ENCODE measurements at regions not wholly inside any gene's neighbourhood (a gene's known extent, or its start where the extent isn't known, plus 50 kb on each side); places are given as distances from the start of the nearest gene placed in this dataset.

DNA sequence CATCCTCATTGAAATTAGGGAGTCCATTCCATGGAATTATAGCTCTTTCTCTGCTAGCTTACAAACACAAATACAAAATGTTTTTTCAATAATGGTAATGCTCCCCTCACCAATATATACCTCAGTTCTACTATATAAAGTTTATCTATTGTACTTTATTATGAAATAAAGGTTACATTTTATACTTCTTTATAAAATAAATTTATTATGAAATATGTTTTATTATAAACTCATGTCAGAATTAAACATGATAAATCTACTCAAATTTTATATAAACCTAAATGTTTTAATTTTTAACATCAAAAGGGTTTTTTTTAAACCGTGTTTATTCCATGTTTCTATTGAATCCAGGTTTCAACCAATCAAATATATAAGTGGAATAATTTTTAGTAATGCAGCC is 646.1 kb upstream of the PCDH20 start:
- H3K36me3 ChIP-seq = no peaks in the 10 kb centered on the region
- H4K20me1 ChIP-seq = no peaks in the 10 kb centered on the region
- no peak overlapping the region for H3K27ac ChIP-seq
- no peak overlapping the region for H3K4me2 ChIP-seq
- H3K4me3 ChIP-seq = no peak overlapping the region
- no peaks in the 10 kb centered on the region for H3K4me1 ChIP-seq
- TF ChIP-seq Cebpa-rat (IDR thresholded peaks at IDR 0.05) = no peak
- H3K9ac ChIP-seq = no peak overlapping the region
- H3K9me3 ChIP-seq (replicated peaks in 1 of 11) = no peaks in the 10 kb centered on the region
- no peaks in the 10 kb centered on the region for H3K27me3 ChIP-seq

DNA sequence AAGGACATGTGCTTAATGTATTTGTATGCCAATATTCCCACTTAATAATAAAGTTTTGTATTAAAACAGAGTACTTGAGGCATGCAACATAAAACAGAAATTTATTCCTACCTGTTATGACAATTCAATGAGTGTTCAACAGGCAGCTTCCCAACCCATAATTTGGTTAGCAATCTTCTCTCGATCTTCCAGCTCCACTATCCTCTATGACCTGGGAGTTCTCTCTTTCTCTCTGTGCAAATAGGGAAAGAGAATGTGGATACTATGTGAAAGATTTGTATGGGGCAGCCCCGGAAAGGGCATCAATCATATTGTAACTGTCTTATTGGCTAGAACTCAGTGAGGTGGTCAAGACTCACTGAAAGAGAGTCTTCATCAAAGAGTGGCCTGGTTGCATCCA is 644.9 kb upstream of the PCDH20 start:
- TF ChIP-seq Cebpa-rat (IDR thresholded peaks at IDR 0.05) = no peak
- Histone ChIP-seq H4K20me1 (no peaks in the 10 kb centered on the region), H3K4me2 (no peak overlapping the region), H3K9me3 (replicated peaks in 1 of 11) (no peaks in the 10 kb centered on the region), H3K36me3 (no peaks in the 10 kb centered on the region), H3K27me3 (no peaks in the 10 kb centered on the region), H3K27ac (no peak overlapping the region), H3K4me1 (no peaks in the 10 kb centered on the region), H3K9ac (no peak overlapping the region), H3K4me3 (no peak overlapping the region)

DNA sequence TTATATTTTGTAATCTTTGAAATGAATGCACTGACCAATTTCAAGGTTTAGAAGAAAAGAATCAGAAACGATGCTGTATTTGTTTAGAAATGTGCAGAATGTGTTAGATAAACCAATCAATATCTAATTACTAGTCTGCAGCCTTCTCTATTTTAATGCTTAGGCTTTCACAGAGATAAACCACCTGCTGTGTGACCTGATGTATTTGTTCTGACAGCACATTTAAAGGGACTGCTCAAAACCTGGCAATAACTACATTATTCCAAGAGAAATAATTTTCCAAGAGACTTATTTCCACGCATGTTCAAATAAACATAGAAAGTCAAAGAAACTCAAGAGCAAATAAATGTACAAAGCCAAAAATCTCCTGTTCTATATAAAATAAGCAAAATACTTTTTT is 641.6 kb upstream of the PCDH20 start:
- Histone ChIP-seq H3K27ac (no peak overlapping the region), H3K9ac (no peak overlapping the region), H3K27me3 (no peaks in the 10 kb centered on the region), H3K9me3 (replicated peaks in 1 of 11) (peaks cover 0 to 4% (median 2%) of the 10 kb centered on the region in 11 experiments; a peak in 1 of 22 replicates), H3K4me2 (no peak overlapping the region), H4K20me1 (no peaks in the 10 kb centered on the region), H3K36me3 (no peaks in the 10 kb centered on the region), H3K4me3 (no peak overlapping the region), H3K4me1 (no peaks in the 10 kb centered on the region)
- no peak for TF ChIP-seq Cebpa-rat (IDR thresholded peaks at IDR 0.05)

DNA sequence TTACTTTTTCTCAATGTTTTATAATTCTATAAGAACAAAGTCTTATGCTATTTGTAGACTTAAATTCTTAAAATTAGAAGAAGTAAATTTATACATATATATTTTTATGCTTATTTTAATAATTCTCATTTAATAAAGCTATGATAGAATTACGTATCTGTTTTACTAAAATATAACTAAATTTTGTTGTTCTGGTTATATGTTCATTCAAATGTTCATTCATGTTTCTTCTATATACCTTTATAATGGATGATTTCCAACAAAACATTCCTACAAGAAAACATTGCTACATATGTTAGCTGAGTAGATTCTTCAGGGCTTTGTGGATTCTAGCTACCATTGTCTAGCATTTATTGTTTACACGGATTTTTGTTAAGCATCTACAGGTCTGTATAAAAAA is 634.3 kb upstream of the PCDH20 start:
- Histone ChIP-seq H3K4me3 (no peak overlapping the region), H3K27me3 (no peaks in the 10 kb centered on the region), H3K36me3 (no peaks in the 10 kb centered on the region), H3K4me2 (no peak overlapping the region), H3K9me3 (replicated peaks in 1 of 11) (peaks cover 11 to 30% (median 20%) of the 10 kb centered on the region in 11 experiments; a peak in 17 of 22 replicates), H4K20me1 (no peaks in the 10 kb centered on the region), H3K9ac (no peak overlapping the region), H3K4me1 (no peaks in the 10 kb centered on the region), H3K27ac (no peak overlapping the region)
- no peak for TF ChIP-seq Cebpa-rat (IDR thresholded peaks at IDR 0.05)

DNA sequence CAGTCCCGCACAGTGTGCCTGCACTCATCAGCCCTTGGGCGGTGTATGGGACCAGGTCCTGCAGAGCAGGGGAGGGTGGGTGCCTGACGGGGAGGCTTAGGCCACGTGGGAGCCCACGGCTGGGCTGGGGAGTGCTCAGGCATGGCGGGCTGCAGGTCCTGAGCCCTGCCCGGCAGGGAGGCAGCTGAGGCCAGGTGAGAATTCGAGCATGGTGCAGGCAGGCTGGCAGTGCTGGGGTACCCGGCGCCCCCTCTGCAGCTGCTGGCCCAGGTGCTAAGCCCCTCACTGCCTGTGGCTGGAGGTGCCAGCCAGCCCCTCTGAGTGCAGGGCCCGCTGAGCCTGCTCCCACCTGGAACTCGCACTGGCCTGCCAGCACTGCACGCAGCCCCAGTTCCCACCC is 630.9 kb upstream of the PCDH20 start:
- TF ChIP-seq Cebpa-rat (IDR thresholded peaks at IDR 0.05) = no peak
- H3K36me3 ChIP-seq = no peaks in the 10 kb centered on the region
- no peaks in the 10 kb centered on the region for H3K27me3 ChIP-seq

DNA sequence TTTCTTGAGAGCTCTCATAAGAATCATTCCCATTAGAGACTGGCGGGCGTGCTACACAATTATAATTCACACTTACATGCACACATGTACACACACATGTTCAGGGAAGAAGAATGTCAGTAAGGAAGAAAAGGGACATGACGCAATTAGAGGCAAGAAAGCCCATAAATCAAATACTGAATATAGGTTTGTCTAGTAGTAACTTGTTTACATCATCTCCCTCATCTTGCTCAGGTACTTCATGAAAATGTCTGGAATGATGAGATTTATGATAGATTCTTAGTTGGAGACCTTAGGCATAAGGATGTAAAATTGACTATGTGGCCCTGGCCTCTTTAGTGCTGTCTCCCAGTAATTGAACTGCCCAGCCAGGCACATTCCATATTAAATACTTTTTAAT is 628.0 kb upstream of the PCDH20 start:
- Histone ChIP-seq H3K27ac (no peak overlapping the region), H3K9ac (no peak overlapping the region), H4K20me1 (no peaks in the 10 kb centered on the region), H3K9me3 (replicated peaks in 1 of 11) (peaks cover 7 to 16% (median 9%) of the 10 kb centered on the region in 11 experiments; a peak in 16 of 22 replicates), H3K4me2 (no peak overlapping the region), H3K36me3 (no peaks in the 10 kb centered on the region), H3K4me1 (no peaks in the 10 kb centered on the region), H3K4me3 (no peak overlapping the region), H3K27me3 (no peaks in the 10 kb centered on the region)
- no peak for TF ChIP-seq Cebpa-rat (IDR thresholded peaks at IDR 0.05)

More for the DNA sequence above, 630.9 kb upstream of the PCDH20 start:
- Histone ChIP-seq H3K27ac (no peak overlapping the region), H3K4me2 (no peak overlapping the region), H3K9me3 (replicated peaks in 1 of 11) (peaks cover 8 to 20% (median 12%) of the 10 kb centered on the region in 11 experiments; a peak in 17 of 22 replicates), H4K20me1 (no peaks in the 10 kb centered on the region), H3K9ac (no peak overlapping the region), H3K4me3 (no peak overlapping the region), H3K4me1 (no peaks in the 10 kb centered on the region)

DNA sequence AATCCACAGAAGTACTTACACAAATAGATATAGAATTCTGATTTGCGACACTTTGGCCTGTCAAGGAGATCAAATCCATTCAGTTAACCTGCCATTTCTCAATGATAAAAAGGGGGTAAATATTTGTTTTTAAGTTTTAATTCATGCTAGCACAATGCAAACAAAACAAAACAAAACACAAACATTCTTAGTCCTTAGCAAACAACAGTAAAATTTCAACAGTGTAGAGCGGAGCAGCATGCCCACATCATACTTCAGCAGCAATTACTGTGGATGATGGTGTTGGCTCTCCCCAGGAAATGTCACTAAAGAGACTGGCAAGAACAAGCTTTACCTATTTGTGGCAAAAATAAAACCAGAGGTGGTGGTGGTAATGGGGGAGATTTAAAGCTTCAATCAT is 625.2 kb upstream of the PCDH20 start:
- Histone ChIP-seq H3K9ac (no peak overlapping the region), H4K20me1 (no peaks in the 10 kb centered on the region), H3K27ac (no peak overlapping the region), H3K27me3 (no peaks in the 10 kb centered on the region), H3K4me1 (no peaks in the 10 kb centered on the region), H3K4me2 (no peak overlapping the region), H3K4me3 (no peak overlapping the region), H3K36me3 (no peaks in the 10 kb centered on the region), H3K9me3 (replicated peaks in 1 of 11) (peaks cover 0 to 6% (median 2%) of the 10 kb centered on the region in 11 experiments; a peak in 4 of 22 replicates)
- no peak for TF ChIP-seq Cebpa-rat (IDR thresholded peaks at IDR 0.05)

DNA sequence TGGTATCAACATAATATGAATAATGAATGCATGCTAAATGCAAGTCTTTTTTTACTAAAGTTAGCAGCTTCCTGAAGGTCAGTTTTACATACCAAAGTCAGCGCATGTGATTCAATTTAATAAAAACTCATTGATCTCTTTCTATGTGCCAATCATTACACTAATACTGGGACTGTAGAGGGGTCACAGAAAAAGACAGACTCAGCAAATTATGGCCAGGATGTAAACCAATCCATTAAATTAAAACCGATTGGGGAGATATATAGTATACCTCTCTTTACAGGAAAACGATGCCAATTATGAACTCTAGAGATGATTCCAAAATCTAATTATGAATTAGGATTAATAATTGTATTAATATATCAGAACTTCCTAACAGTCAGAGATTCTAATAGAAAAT is 624.4 kb upstream of the PCDH20 start:
- Histone ChIP-seq H3K27ac (no peak overlapping the region), H3K4me3 (no peak overlapping the region), H3K4me2 (no peak overlapping the region), H3K27me3 (no peaks in the 10 kb centered on the region), H3K4me1 (no peaks in the 10 kb centered on the region), H4K20me1 (no peaks in the 10 kb centered on the region), H3K36me3 (no peaks in the 10 kb centered on the region), H3K9ac (no peak overlapping the region), H3K9me3 (replicated peaks in 1 of 11) (no peaks in the 10 kb centered on the region)
- no peak for TF ChIP-seq Cebpa-rat (IDR thresholded peaks at IDR 0.05)

DNA sequence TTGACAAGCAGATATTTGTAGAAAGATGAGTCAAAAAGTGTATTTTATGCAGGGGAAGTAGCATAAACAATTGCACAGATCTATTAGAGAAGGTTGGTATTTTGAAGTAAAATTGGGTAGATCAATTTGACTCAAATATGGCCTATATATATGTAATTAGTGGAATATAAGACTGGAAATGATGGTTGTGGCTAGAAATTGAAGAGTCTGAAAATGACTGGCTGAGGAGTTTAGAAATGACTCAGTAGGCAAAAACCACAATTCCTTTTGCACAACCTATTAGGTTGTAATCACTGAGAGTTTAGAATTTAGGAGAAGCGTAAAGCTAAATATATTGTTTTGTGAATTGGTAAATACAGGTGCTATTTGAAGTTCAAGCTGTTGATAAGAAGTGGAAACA is 622.6 kb upstream of the PCDH20 start:
- no peak for TF ChIP-seq Cebpa-rat (IDR thresholded peaks at IDR 0.05)
- H4K20me1 ChIP-seq = no peaks in the 10 kb centered on the region
- H3K27ac ChIP-seq = no peak overlapping the region
- H3K9ac ChIP-seq = no peak overlapping the region
- no peaks in the 10 kb centered on the region for H3K9me3 ChIP-seq (replicated peaks in 1 of 11)
- no peaks in the 10 kb centered on the region for H3K36me3 ChIP-seq
- H3K4me3 ChIP-seq = no peak overlapping the region
- H3K4me1 ChIP-seq = no peaks in the 10 kb centered on the region
- no peaks in the 10 kb centered on the region for H3K27me3 ChIP-seq
- H3K4me2 ChIP-seq = no peak overlapping the region

DNA sequence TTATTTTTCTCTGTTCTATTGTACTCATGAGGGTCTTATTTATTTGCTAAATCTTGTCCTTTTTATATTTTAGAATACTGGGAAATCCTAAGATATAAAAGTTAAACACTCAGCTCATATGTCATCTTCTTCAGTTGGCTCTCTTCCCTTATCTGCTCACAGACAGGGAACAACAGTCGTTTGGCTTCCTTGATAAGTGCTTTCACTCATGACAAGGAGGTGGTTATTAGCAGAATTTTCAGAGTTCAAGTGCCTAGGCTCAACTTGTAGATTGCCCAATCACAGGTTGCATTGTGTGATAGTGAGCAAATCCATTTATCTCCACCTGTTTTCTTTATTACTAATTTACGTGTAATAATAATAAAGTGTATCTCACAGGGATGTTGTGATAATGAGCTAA is 620.3 kb upstream of the PCDH20 start:
- no peaks in the 10 kb centered on the region for H3K9me3 ChIP-seq (replicated peaks in 1 of 11)
- no peaks in the 10 kb centered on the region for H3K4me1 ChIP-seq
- H4K20me1 ChIP-seq = no peaks in the 10 kb centered on the region
- no peak overlapping the region for H3K4me2 ChIP-seq
- no peak overlapping the region for H3K9ac ChIP-seq
- no peaks in the 10 kb centered on the region for H3K36me3 ChIP-seq
- no peaks in the 10 kb centered on the region for H3K27me3 ChIP-seq
- no peak for TF ChIP-seq Cebpa-rat (IDR thresholded peaks at IDR 0.05)
- no peak overlapping the region for H3K4me3 ChIP-seq
- H3K27ac ChIP-seq = no peak overlapping the region

DNA sequence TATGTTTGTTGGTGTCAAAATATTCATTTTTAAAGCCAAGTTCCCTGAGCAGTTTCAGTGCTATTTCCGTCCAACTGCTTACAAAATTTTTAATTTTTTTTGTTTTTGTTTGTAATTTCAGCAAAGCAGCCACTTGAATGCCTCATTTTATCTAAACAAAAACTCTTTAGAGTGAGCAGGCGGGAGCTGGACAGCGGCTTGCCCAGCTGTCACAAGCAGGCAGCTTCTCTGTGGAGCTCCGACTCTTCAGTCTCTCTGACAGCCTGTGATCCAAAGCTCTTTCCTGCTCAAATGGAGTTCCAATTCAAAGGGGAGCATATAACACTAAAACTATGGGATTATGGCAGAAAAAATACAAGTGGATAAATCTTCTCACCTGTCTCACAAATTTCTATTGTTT is 618.3 kb upstream of the PCDH20 start:
- H3K9me3 ChIP-seq (replicated peaks in 1 of 11) = no peaks in the 10 kb centered on the region
- no peaks in the 10 kb centered on the region for H3K27me3 ChIP-seq
- no peak overlapping the region for H3K4me3 ChIP-seq
- TF ChIP-seq Cebpa-rat (IDR thresholded peaks at IDR 0.05) = no peak
- H3K4me2 ChIP-seq = no peak overlapping the region
- no peak overlapping the region for H3K9ac ChIP-seq
- no peaks in the 10 kb centered on the region for H3K36me3 ChIP-seq
- no peak overlapping the region for H3K27ac ChIP-seq
- no peaks in the 10 kb centered on the region for H4K20me1 ChIP-seq
- no peaks in the 10 kb centered on the region for H3K4me1 ChIP-seq
